ENCODE measurements at regions not wholly inside any gene's neighbourhood (a gene's known extent, or its start where the extent isn't known, plus 50 kb on each side); places are given as distances from the start of the nearest gene placed in this dataset.

DNA sequence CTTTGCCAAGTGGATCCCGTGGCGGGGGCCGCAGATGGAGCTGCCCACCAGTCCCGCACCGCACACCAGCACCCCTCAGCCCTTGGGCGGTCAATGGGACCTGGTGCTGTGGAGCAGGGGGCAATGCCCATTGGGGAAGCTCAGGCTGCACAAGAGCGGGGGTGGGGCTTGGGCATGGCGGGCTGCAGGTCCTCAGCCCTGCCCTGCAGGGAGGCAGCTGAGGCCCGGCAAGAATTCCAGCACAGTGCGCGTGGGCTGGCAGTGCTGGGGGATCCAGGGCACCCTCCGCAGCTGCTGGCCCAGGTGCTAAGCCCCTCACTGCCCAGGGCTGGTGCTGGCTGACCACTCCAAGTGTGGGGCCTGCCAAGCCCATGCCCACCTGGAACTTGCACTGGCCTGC lies 136.2 kb upstream of the ANKRD30A start:
- no peaks in the 10 kb centered on the region for H3K36me3 Mint-ChIP-seq
- no peaks in the 10 kb centered on the region for H3K4me1 Mint-ChIP-seq (ENCODE audit: unreplicated experiment)
- no peak overlapping the region for H3K27ac Mint-ChIP-seq
- H3K27me3 Mint-ChIP-seq: no peaks in the 10 kb centered on the region
- peaks cover 12% of the 10 kb centered on the region for H3K9me3 Mint-ChIP-seq
- no peak for DNase-seq (ENCODE audit: extremely low spot score, unreplicated experiment)
- TF ChIP-seq, protein P1, sequence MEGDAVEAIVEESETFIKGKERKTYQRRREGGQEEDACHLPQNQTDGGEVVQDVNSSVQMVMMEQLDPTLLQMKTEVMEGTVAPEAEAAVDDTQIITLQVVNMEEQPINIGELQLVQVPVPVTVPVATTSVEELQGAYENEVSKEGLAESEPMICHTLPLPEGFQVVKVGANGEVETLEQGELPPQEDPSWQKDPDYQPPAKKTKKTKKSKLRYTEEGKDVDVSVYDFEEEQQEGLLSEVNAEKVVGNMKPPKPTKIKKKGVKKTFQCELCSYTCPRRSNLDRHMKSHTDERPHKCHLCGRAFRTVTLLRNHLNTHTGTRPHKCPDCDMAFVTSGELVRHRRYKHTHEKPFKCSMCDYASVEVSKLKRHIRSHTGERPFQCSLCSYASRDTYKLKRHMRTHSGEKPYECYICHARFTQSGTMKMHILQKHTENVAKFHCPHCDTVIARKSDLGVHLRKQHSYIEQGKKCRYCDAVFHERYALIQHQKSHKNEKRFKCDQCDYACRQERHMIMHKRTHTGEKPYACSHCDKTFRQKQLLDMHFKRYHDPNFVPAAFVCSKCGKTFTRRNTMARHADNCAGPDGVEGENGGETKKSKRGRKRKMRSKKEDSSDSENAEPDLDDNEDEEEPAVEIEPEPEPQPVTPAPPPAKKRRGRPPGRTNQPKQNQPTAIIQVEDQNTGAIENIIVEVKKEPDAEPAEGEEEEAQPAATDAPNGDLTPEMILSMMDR (conservative IDR thresholded peaks at IDR 0.05): no peak
- no peak overlapping the region for H3K4me3 Mint-ChIP-seq

DNA sequence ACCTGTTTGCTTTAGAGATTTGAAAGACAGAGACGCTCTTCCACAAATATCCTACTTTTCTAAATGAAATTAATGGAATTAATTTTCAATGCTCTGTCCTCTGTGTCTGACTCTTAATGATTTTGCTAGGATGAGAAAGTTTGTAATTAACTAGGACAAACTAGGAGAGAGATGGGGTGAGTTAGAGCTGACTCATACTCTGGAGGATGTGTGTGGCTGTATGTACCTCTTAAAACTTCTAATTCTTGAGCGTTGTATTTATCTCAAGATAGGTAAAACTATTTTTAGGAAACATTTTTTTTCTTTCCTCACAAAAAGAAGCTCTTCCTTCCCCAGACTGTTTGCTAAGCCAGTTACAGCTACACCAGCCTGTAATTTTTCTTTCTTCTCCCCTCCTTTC lies 178.8 kb upstream of the ANKRD30A start:
- H3K27me3 Mint-ChIP-seq: no peaks in the 10 kb centered on the region
- TF ChIP-seq, protein P1 (conservative IDR thresholded peaks at IDR 0.05): no peak
- no peak overlapping the region for H3K27ac Mint-ChIP-seq
- H3K4me1 Mint-ChIP-seq (ENCODE audit: unreplicated experiment): no peaks in the 10 kb centered on the region
- DNase-seq (ENCODE audit: extremely low spot score, unreplicated experiment): no peak
- no peaks in the 10 kb centered on the region for H3K36me3 Mint-ChIP-seq
- H3K9me3 Mint-ChIP-seq: peaks cover 11% of the 10 kb centered on the region
- H3K4me3 Mint-ChIP-seq: no peak overlapping the region

DNA sequence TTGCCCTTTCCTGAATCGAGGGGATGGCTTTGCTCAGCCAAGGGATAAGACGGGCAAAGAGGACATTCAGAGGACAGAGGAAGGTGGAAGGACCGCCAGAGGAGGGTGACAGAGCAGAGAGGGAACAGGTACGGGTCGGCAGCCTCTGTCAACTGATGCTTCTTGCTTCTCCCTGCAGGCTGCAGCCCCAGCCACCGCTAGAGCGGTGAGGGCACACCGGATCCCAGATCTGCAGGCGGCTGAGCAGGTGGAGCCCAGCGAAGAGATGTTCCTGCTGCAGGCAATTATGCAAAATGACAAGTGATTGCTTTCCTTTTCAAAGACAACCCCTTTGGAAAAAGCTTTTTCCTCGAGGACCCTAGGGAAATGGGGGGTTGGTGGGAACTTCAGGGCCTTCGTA lies 181.9 kb upstream of the ANKRD30A start:
- Mint-ChIP-seq H3K9me3 (peaks cover 11% of the 10 kb centered on the region), H3K36me3 (no peaks in the 10 kb centered on the region), H3K27ac (no peak overlapping the region), H3K4me1 (ENCODE audit: unreplicated experiment) (no peaks in the 10 kb centered on the region), H3K4me3 (no peak overlapping the region), H3K27me3 (no peaks in the 10 kb centered on the region)
- DNase-seq (ENCODE audit: extremely low spot score, unreplicated experiment): no peak
- TF ChIP-seq, protein P1 (conservative IDR thresholded peaks at IDR 0.05): no peak

DNA sequence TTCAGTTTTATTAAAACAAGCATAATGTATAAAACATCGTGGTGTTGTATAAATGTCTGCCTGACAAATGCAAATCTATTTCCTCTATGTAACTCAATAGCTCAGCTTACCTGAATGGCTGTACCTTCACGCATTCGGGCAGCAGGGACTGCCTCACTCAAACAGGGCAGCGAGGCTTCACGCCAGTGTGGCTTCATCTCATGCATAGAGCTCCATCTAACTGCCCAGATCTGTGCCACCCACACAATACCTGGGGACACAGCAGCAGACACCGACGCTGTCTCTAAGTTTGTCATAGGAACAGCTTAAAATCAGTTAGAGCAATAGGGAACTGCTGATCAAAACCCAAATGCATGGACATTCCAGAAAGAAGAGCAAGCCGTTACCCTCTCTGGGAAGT lies 182.8 kb upstream of the ANKRD30A start:
- H3K4me1 Mint-ChIP-seq (ENCODE audit: unreplicated experiment): no peaks in the 10 kb centered on the region
- no peak overlapping the region for H3K27ac Mint-ChIP-seq
- peaks cover 11% of the 10 kb centered on the region for H3K9me3 Mint-ChIP-seq
- H3K27me3 Mint-ChIP-seq: no peaks in the 10 kb centered on the region
- no peak overlapping the region for H3K4me3 Mint-ChIP-seq
- DNase-seq (ENCODE audit: extremely low spot score, unreplicated experiment): no peak
- no peaks in the 10 kb centered on the region for H3K36me3 Mint-ChIP-seq
- TF ChIP-seq, protein P1 (conservative IDR thresholded peaks at IDR 0.05): no peak

DNA sequence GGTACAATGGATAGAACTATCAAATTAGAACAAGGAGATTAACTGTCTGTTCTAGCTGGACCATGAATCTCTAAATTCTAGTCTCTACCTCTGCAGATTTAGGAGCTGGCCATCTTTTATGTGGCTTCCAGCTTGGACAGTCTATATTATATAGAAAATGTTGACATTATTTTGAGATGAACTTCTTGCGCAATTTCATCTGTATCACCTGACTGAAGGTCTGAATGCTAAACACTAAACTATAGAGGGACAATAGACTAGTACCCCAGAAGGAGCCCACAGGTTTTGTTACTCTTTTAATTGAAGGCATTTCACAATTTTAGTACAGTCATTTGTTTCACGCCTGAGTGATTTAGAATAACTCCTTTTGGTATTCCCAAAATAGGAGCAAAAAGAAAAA lies 222.4 kb upstream of the ANKRD30A start:
- Mint-ChIP-seq H3K4me1 (ENCODE audit: unreplicated experiment) (no peaks in the 10 kb centered on the region), H3K36me3 (no peaks in the 10 kb centered on the region), H3K27ac (no peak overlapping the region), H3K9me3 (peaks cover 3% of the 10 kb centered on the region), H3K27me3 (no peaks in the 10 kb centered on the region), H3K4me3 (no peak overlapping the region)
- DNase-seq (ENCODE audit: extremely low spot score, unreplicated experiment): no peak
- TF ChIP-seq, protein P1 (conservative IDR thresholded peaks at IDR 0.05): no peak

DNA sequence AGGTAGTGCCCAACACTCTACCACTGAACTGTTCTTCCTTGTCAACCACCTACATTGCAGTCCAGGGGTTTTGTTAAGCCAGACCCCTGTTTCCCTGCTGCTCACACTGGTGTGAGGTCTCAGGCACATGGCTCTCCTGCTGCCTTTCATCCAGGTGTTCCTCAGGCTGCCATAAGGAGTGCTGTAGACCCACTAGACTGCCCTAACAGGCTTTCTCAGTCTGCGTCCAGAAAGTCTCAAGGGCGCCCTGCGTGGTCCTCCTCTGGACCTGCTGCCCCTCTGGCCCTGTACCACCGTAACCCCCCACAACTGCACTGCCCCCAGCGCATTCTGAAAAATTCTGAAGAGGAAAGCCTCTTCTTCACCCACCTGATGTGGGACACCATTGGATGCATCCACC lies 225.7 kb upstream of the ANKRD30A start:
- H3K9me3 Mint-ChIP-seq: peaks cover 3% of the 10 kb centered on the region
- no peaks in the 10 kb centered on the region for H3K36me3 Mint-ChIP-seq
- DNase-seq (ENCODE audit: extremely low spot score, unreplicated experiment): no peak
- no peak overlapping the region for H3K27ac Mint-ChIP-seq
- no peaks in the 10 kb centered on the region for H3K27me3 Mint-ChIP-seq
- H3K4me3 Mint-ChIP-seq: no peak overlapping the region
- TF ChIP-seq, protein P1 (conservative IDR thresholded peaks at IDR 0.05): no peak
- no peaks in the 10 kb centered on the region for H3K4me1 Mint-ChIP-seq (ENCODE audit: unreplicated experiment)

Measured in type B pancreatic cell (in vitro differentiated cells).